SK-N-SH treated with all-trans-retinoic acid at 6 μM for 48 hours (cell line): ENCODE measurements at regions not wholly inside any gene's neighbourhood (a gene's known extent, or its start where the extent isn't known, plus 50 kb on each side); places are given as distances from the start of the nearest gene placed in this dataset.

Experiments used
- ARNTL ChIP-seq: fragments of 450-650 bp; formaldehyde crosslinking; IDR thresholded peaks from 2 replicates; pipeline ENCODE4 v1.5.0; 2020; ENCODE audit warnings: low read depth, mild to moderate bottlenecking, moderate library complexity, borderline replicate concordance
- BACH2 ChIP-seq: fragments of 250-450 bp; sonication (Bioruptor Pico); IDR thresholded peaks from 2 replicates; pipeline ENCODE4 v1.9.0; 2021; ENCODE audit warnings: mild to moderate bottlenecking, borderline replicate concordance
- ZC3H10 ChIP-seq: fragments of 250-450 bp; sonication (Bioruptor Pico); IDR thresholded peaks from 2 replicates; pipeline ENCODE4 v1.5.1; 2021; ENCODE audit warnings: mild to moderate bottlenecking, moderate library complexity

DNA sequence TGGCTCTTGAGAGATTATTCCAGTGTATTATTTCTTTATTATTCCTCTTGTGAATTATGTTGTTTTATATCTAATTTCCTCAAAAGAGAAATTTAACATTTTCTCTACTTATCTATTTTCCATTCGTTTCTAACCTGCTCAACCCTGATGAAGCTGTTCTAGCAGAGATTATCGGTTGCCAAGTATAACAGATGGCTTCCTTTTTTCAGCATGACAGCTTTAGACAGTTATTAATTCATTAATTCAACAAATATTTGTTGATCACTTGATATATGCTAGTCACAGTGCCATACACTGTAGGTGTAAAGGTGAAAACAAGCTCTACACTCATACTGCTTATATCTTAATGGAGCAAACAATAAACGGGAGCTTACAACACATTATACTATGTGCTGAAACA lies 137.9 kb upstream of the UBE2E3 start:
- TF ChIP-seq ARNTL (CRISPR knock-in tag) (no peak), ZC3H10 (CRISPR knock-in tag) (no peak), BACH2 (no peak)
